NCI-H345 treated with DMSO at 0.1 percent for 48 hours (cell line): ENCODE measurements at regions not wholly inside any gene's neighbourhood (a gene's known extent, or its start where the extent isn't known, plus 50 kb on each side); places are given as distances from the start of the nearest gene placed in this dataset.
"Not testable (repeated sequence)": the region's sequence is repeated elsewhere in the genome, so short reads cannot be mapped to it uniquely, and the experiment has no call there.

ENCODE experiments used
- DNase-seq: peaks from one replicate; lab custom pipeline; 2025; ENCODE audit not compliant: unreplicated experiment; lab: John Stamatoyannopoulos, UW

- DNase-seq = no peak
These were observed 112.7 kb upstream of the JCAD start for GRCh38 chr10:30172091-30172490.

DNA sequence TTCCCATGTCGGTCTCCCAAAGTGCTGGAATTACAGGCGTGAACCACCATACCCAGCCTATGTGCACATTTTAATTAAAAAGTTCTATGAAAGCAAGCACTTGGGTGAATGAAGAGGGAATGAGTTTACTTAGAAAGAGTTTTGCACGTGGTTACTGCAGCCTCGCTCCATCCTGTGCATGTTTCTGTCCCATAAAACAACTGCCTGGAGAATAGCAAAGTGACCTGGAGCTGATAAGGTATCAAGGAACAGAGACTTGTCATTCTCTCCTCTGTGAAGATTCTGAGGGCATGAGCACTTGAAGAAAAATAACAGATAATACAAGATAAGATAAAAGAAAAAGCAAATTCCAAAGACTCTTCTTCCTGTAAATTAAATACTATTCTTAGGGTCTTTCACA, 112.2 kb upstream of the JCAD start:
- DNase-seq = no peak

GRCh38 chr10:30170814-30171213, 111.4 kb upstream of the JCAD start:
- DNase-seq = no peak

DNA sequence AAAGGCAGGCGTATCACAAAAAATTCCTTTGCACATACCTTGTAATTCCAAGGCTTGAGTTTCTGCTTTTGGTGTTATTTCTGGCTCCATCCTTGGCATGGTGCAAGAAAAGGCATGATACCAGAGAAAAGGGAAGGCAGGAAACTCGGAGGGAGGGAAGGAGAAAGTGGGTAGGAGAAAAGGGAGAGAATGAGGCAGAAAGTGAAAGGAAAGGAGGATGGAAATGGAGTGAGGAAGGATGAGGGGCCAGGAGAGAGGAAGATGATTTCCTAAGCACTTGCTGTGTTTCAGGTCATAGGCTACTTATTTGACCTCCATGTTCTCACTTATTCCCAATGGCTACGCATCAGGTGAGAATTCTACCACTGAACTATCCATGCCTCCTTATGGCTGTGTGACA, 110.8 kb upstream of the JCAD start:
- DNase-seq = no peak

DNA sequence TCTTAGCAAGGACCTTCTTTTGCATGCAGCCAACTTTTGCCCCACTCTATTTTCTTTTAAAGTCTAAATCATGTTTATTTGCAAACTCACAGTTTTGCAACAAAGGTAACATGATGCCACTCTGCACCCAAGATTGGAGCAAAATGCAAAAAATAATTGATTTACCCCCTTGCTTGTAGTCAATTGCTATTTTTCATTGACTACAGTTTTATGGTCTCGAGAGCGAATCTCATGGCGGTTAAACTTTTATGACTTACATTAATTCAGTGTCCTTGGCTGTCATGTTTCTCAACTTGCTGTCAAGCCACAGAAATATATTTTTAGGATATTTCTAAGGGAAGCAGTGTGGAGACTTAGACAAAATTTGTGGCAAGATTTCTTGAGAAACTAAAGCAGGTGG, 110.0 kb upstream of the JCAD start:
- DNase-seq = no peak

DNA sequence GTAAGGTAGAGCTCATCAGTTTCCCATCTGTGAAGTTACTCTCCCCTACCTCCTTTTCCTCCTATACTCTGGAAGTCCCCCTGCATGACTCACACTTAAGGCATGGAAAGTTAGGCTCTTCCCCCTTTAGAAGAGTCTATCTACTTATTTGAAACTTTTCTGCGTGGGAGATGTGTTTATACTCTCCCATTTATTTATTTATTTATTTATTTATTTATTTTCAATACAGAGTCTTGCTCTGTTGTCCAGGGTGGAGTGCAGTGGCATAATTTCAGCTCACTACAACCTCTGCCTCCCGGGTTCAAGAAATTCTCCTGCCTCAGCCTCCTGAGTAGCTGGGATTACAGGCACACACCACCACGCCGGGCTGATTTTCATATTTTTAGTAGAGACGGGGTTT, 107.5 kb upstream of the JCAD start:
- no peak for DNase-seq

- not testable (repeated sequence) for DNase-seq
These were observed 104.0 kb upstream of the JCAD start for GRCh38 chr10:30163410-30163809.

DNA sequence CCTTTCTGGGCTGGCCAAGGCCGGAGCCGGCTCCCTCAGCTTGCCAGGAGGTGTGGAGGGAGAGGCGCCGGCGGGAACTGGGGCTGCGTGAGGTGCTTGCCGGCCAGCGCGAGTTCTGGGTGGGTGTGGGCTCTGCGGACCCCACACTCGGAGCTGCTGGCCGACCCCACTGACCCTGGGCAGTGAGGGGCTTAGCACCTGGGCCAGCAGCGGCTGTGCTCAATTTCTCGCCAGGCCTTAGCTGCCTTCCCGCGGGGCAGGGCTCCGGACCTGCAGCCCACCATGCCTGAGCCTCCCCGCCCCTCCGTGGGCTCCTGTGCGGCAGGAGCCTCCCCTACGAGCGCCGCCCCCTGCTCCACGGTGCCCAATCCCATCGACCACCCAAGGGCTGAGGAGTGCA, 103.4 kb upstream of the JCAD start:
- DNase-seq = not testable (repeated sequence)

GRCh38 chr10:30160271-30160982, 101.0 kb upstream of the JCAD start:
- no peak for DNase-seq

- not testable (repeated sequence) for DNase-seq
These were observed 100.2 kb upstream of the JCAD start for GRCh38 chr10:30159614-30160013.

- no peak for DNase-seq
These were observed 99.1 kb upstream of the JCAD start for GRCh38 chr10:30158325-30158960.

DNA sequence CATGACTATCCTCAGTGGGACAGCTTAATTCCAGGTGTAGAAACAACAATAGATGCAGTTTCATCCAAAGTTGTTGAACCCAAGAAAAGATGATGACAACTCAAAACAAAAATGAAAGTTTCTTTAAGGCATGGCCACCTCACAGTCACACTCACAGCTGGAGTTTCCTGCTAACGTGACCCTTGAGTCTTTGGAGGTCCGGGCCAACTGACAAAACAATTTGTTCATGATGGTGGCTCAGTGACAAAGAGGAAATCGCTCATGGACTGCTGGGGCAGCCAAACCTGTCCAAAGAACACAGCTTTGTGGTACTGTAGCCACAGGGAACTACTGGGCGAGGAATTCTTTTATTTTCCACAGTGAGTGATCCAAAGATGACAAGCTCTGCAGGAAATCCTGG, 96.0 kb upstream of the JCAD start:
- no peak for DNase-seq

- DNase-seq = no peak
These were observed 95.2 kb upstream of the JCAD start for GRCh38 chr10:30154561-30154960.

DNA sequence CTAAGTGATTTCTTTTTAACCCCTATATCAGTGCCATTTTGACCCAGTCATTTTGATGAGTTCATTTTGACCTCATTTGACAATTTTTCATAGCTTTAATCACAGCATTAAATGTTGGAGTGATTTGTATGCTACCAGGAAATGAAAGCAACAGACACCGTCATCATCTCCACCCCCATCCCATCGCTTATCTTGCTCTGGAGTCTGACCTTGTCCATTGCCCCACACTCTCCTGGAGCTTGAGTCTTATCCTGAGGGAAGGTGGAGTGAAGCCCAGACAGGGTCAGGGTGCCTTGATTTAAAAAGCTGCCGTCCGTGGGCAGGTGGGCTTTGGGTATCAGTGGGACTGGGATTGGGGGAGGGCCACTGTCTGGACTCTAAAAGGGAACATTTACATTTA, 94.7 kb upstream of the JCAD start:
- no peak for DNase-seq

GRCh38 chr10:30151581-30152389, 92.4 kb upstream of the JCAD start:
- peak; percentile 8 for DNase-seq

DNA sequence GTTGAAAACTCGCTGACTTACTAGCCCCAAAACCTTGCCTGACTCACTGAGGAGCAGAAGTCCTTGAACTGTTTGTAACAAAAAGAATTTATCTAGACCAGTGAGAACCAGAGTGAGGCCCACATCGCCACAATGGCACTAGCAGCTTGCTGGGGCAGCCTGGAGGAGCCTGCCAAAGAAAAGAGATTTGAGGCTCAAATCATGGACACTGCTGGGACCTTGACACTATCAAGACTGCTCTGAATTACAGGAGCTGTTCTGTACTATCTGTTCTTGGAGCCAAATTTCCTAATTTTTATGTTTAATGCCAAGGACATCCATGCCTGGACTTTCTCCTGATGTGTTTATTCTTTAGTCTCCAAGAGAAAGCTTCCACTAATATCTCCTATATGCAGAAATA, 82.0 kb upstream of the JCAD start:
- no peak for DNase-seq

- DNase-seq = peak; percentile 34
These were observed 75.0 kb upstream of the JCAD start for GRCh38 chr10:30134171-30134945.

GRCh38 chr10:30133198-30133597, 73.8 kb upstream of the JCAD start:
- no peak for DNase-seq

- DNase-seq = not testable (repeated sequence)
These were observed 72.0 kb upstream of the JCAD start for GRCh38 chr10:30131369-30131768.

DNA sequence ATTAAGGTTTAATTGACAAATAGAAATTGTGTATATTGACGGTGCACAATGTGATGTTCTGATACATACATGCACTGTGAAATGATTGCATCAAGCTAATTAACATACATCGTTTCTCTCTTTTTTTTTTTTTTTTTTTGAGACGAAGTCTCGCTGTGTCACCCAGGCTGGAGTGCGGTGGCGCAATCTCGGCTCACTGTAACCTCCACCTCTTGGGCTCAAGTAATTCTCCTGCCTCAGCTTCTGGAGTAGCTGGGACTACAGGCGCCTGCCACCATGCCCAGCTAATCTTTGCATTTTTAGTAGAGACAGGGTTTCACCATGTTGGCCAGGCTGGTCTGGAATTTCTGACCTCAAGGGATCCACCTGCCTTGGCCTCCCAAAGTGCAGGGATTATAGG, 69.9 kb upstream of the JCAD start:
- DNase-seq = not testable (repeated sequence)

GRCh38 chr10:30127120-30127541, 67.7 kb upstream of the JCAD start:
- no peak for DNase-seq
